ENCODE measurements at regions not wholly inside any gene's neighbourhood (a gene's known extent, or its start where the extent isn't known, plus 50 kb on each side); places are given as distances from the start of the nearest gene placed in this dataset.
A peak's percentile ranks its signal among the peaks of the same experiment; 100 is the strongest.

DNA sequence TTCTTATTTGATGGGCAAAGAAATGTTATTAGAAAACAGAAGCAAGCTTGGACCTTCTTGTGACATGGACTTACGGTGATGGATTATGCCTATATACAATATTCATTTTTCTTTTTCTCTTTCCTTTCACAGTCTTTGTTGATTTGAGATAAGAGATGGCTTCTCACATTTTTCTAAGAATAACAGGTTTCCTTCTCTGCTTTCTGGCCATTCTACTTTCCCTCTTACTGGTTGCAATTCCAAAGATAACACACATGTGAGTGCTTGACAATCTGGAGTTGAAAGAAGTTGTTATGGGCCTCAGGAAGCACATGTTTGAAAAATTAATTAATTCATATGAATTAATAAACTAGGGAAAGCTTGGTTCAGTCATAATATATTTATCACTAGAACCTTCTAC, 89.8 kb upstream of the RPS23 start:
- Mint-ChIP-seq H3K27me3 (ENCODE audit: low read depth) (peaks cover 6% of the 10 kb centered on the region), H3K9me3 (no peaks in the 10 kb centered on the region), H3K36me3 (ENCODE audit: low read depth) (peaks cover 3% of the 10 kb centered on the region), H3K27ac (ENCODE audit: unreplicated experiment) (no peak overlapping the region), H3K4me1 (peaks cover 11% of the 10 kb centered on the region), H3K4me3 (no peak overlapping the region)
- TF ChIP-seq CTCF (conservative IDR thresholded peaks at IDR 0.05), result no peak
- DNase-seq (ENCODE audit: low read depth, low spot score), result no peak

- Mint-ChIP-seq H3K27ac (ENCODE audit: unreplicated experiment) (no peak overlapping the region), H3K4me1 (peaks cover 14% of the 10 kb centered on the region), H3K27me3 (ENCODE audit: low read depth) (peaks cover 10% of the 10 kb centered on the region), H3K36me3 (ENCODE audit: low read depth) (peaks cover 3% of the 10 kb centered on the region), H3K4me3 (no peak overlapping the region), H3K9me3 (no peaks in the 10 kb centered on the region)
- no peak for TF ChIP-seq CTCF (conservative IDR thresholded peaks at IDR 0.05)
- DNase-seq (ENCODE audit: low read depth, low spot score), result no peak
These were observed 87.6 kb upstream of the RPS23 start for GRCh38 chr5:82365744-82366228.

DNA sequence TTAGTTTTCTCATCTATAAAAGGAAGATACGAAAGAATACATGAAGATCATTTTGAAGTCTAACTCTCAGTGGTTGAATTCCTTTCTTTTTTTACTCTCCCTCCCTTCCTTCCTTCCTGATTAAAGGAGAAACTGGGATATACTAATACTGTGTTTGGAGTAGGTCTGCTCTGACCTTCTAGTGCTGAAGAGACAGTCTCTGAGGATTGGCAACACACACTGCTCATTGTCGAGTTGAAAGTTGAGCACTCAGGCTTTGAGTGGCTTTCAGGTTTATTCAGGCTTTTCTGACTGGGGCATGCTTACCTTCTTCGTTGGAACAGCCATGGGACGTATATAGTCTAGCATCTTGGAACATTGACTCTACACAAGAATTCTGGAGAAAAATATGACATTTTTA, 86.9 kb upstream of the RPS23 start:
- Mint-ChIP-seq H3K9me3 (no peaks in the 10 kb centered on the region), H3K4me1 (peaks cover 22% of the 10 kb centered on the region), H3K4me3 (no peak overlapping the region), H3K36me3 (ENCODE audit: low read depth) (peaks cover 3% of the 10 kb centered on the region), H3K27me3 (ENCODE audit: low read depth) (peaks cover 10% of the 10 kb centered on the region), H3K27ac (ENCODE audit: unreplicated experiment) (no peak overlapping the region)
- TF ChIP-seq CTCF (conservative IDR thresholded peaks at IDR 0.05), result no peak
- no peak for DNase-seq (ENCODE audit: low read depth, low spot score)

DNA sequence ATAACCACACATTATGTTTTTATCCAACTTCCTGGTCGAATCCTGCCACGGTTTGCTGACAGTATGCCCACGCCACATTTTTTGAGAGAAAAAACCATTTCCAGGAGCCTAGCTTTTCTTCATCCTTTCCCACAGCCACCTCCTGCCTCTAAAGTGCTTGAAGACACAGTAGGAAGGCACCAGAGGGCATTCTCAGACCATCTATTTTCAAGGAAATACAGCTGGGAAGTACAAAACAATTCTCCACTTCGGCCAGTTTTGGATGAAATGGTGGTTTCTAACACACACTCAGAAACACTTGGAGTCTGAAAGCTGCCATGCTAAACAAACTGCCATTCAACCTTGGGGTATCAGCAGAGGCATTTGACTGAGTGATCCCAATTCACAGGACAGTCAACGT, 86.3 kb upstream of the RPS23 start:
- Mint-ChIP-seq H3K4me3 (no peak overlapping the region), H3K36me3 (ENCODE audit: low read depth) (peaks cover 3% of the 10 kb centered on the region), H3K27me3 (ENCODE audit: low read depth) (peaks cover 10% of the 10 kb centered on the region), H3K27ac (ENCODE audit: unreplicated experiment) (no peak overlapping the region), H3K9me3 (no peaks in the 10 kb centered on the region), H3K4me1 (peaks cover 27% of the 10 kb centered on the region)
- no peak for DNase-seq (ENCODE audit: low read depth, low spot score)
- peak; percentile 45 for TF ChIP-seq CTCF (conservative IDR thresholded peaks at IDR 0.05)

- H3K36me3 Mint-ChIP-seq (ENCODE audit: low read depth), result peaks cover 3% of the 10 kb centered on the region
- no peak for TF ChIP-seq CTCF (conservative IDR thresholded peaks at IDR 0.05)
- H3K27ac Mint-ChIP-seq (ENCODE audit: unreplicated experiment), result no peak overlapping the region
- no peaks in the 10 kb centered on the region for H3K9me3 Mint-ChIP-seq
- DNase-seq (ENCODE audit: low read depth, low spot score), result no peak
- peaks cover 37% of the 10 kb centered on the region for H3K4me1 Mint-ChIP-seq
- H3K4me3 Mint-ChIP-seq, result no peak overlapping the region
- H3K27me3 Mint-ChIP-seq (ENCODE audit: low read depth), result peaks cover 16% of the 10 kb centered on the region
These were observed 85.4 kb upstream of the RPS23 start for GRCh38 chr5:82363524-82363923.

GRCh38 chr5:82362636-82363035, 84.5 kb upstream of the RPS23 start:
- Mint-ChIP-seq H3K4me1 (peaks cover 41% of the 10 kb centered on the region), H3K9me3 (no peaks in the 10 kb centered on the region), H3K36me3 (ENCODE audit: low read depth) (peaks cover 3% of the 10 kb centered on the region), H3K4me3 (no peak overlapping the region), H3K27ac (ENCODE audit: unreplicated experiment) (no peak overlapping the region), H3K27me3 (ENCODE audit: low read depth) (peaks cover 23% of the 10 kb centered on the region)
- no peak for TF ChIP-seq CTCF (conservative IDR thresholded peaks at IDR 0.05)
- DNase-seq (ENCODE audit: low read depth, low spot score), result no peak

Measured in neural crest cell (in vitro differentiated cells).